SK-N-SH treated with all-trans-retinoic acid at 6 μM for 48 hours (cell line): ENCODE measurements at regions not wholly inside any gene's neighbourhood (a gene's known extent, or its start where the extent isn't known, plus 50 kb on each side); places are given as distances from the start of the nearest gene placed in this dataset.

Source experiments
- ATAC-seq: fragments of 200-7000 bp; cut with Tn5 transposase; 3 replicates; pipeline ENCODE4 v1.9.1; 2020; ENCODE audit warnings: mild to moderate bottlenecking, moderate library complexity
- ARNTL ChIP-seq: fragments of 450-650 bp; formaldehyde crosslinking; IDR thresholded peaks from 2 replicates; pipeline ENCODE4 v1.5.0; 2020; ENCODE audit warnings: low read depth, mild to moderate bottlenecking, moderate library complexity, borderline replicate concordance
- CREB5 ChIP-seq: fragments of 250-450 bp; sonication (Bioruptor Pico); IDR thresholded peaks from 2 replicates; pipeline ENCODE4 v1.5.1; 2020; ENCODE audit warnings: low read depth, mild to moderate bottlenecking, moderate library complexity
- CSRNP3 ChIP-seq: fragments of 250-450 bp; sonication (Bioruptor Pico); IDR thresholded peaks from 2 replicates; pipeline ENCODE4 v1.5.1; 2021; ENCODE audit warnings: mild to moderate bottlenecking, moderate library complexity
- GLIS3 ChIP-seq: fragments of 250-450 bp; sonication (Bioruptor Pico); IDR thresholded peaks from 2 replicates; pipeline ENCODE4 v1.5.0; 2020; ENCODE audit warnings: mild to moderate bottlenecking, moderate library complexity
- ISL1 ChIP-seq: fragments of 250-450 bp; sonication (Bioruptor Pico); IDR thresholded peaks from 2 replicates; pipeline ENCODE4 v2.1.2; 2022; ENCODE audit warnings: mild to moderate bottlenecking, moderate library complexity
- PATZ1 ChIP-seq: fragments of 250-450 bp; sonication (Bioruptor Pico); IDR thresholded peaks from 2 replicates; pipeline ENCODE4 v1.8.0; 2020; ENCODE audit warnings: mild to moderate bottlenecking, moderate library complexity, borderline replicate concordance
- PPARA ChIP-seq: fragments of 250-450 bp; sonication (Bioruptor Pico); IDR thresholded peaks from 2 replicates; pipeline ENCODE4 v1.5.0; 2020; ENCODE audit warnings: mild to moderate bottlenecking, borderline replicate concordance
- RARB ChIP-seq: fragments of 250-450 bp; sonication (Bioruptor Pico); IDR thresholded peaks from 2 replicates; pipeline ENCODE4 v1.8.0; 2021; ENCODE audit warnings: mild to moderate bottlenecking, moderate library complexity
- TCF4 ChIP-seq: fragments of 250-450 bp; sonication (Bioruptor Pico); IDR thresholded peaks from 2 replicates; pipeline ENCODE4 v1.8.0; 2021; ENCODE audit warnings: mild to moderate bottlenecking, moderate library complexity, borderline replicate concordance
- TOX ChIP-seq: fragments of 250-450 bp; sonication (Bioruptor Pico); IDR thresholded peaks from 2 replicates; pipeline ENCODE4 v1.8.0; 2021; ENCODE audit warnings: mild to moderate bottlenecking, moderate library complexity, borderline replicate concordance
- TSHZ2 ChIP-seq: fragments of 250-450 bp; sonication (Bioruptor Pico); IDR thresholded peaks from 2 replicates; pipeline ENCODE4 v1.5.0; 2020; ENCODE audit warnings: mild to moderate bottlenecking, moderate library complexity
- ZC3H10 ChIP-seq: fragments of 250-450 bp; sonication (Bioruptor Pico); IDR thresholded peaks from 2 replicates; pipeline ENCODE4 v1.5.1; 2021; ENCODE audit warnings: mild to moderate bottlenecking, moderate library complexity
- ZFP3 ChIP-seq: fragments of 250-450 bp; sonication (Bioruptor Pico); IDR thresholded peaks from 2 replicates; pipeline ENCODE4 v1.5.0; 2020; ENCODE audit warnings: mild to moderate bottlenecking, moderate library complexity
- ZFP30 ChIP-seq: fragments of 450-650 bp; formaldehyde crosslinking; IDR thresholded peaks from 2 replicates; pipeline ENCODE4 v1.5.0; 2022; ENCODE audit warnings: mild to moderate bottlenecking, moderate library complexity
- ZNF565 ChIP-seq: fragments of 450-650 bp; formaldehyde crosslinking; conservative IDR thresholded peaks from 2 replicates; pipeline ENCODE4 v1.5.0; 2020; ENCODE audit warnings: low read depth, mild to moderate bottlenecking, moderate library complexity
- ZNF8 ChIP-seq: fragments of 450-650 bp; formaldehyde crosslinking; IDR thresholded peaks from 2 replicates; pipeline ENCODE4 v1.5.0; 2020; ENCODE audit warnings: mild to moderate bottlenecking, moderate library complexity

- ATAC-seq = no peak
- TF ChIP-seq ZNF565 (CRISPR knock-in tag) (no peak), GLIS3 (CRISPR knock-in tag) (no peak), CREB5 (CRISPR knock-in tag) (no peak), PPARA (no peak), TOX (CRISPR knock-in tag) (no peak), ZC3H10 (CRISPR knock-in tag) (no peak), PATZ1 (CRISPR knock-in tag) (no peak), ZFP30 (CRISPR knock-in tag) (no peak), ARNTL (CRISPR knock-in tag) (no peak)
- TF ChIP-seq, all 23 proteins: peak for 0
Observed at GRCh38 chr3:59149166-59149565, 99.3 kb upstream of the CFAP20DC start.

- peak; percentile 71 for ATAC-seq
- TF ChIP-seq PPARA = no peak
- no peak for TF ChIP-seq CSRNP3
- TF ChIP-seq TOX (CRISPR knock-in tag) = no peak
- no peak for TF ChIP-seq ARNTL (CRISPR knock-in tag)
- TF ChIP-seq TCF4 (CRISPR knock-in tag) = no peak
- TF ChIP-seq RARB (CRISPR knock-in tag) = no peak
- TF ChIP-seq PATZ1 (CRISPR knock-in tag) = no peak
- no peak for TF ChIP-seq ZC3H10 (CRISPR knock-in tag)
- TF ChIP-seq, all 23 proteins: peak for 0
Observed at GRCh38 chr3:59143447-59143846, 93.6 kb upstream of the CFAP20DC start.

GRCh38 chr3:59142556-59142955 is 92.7 kb upstream of the CFAP20DC start:
- peak; percentile 60 for ATAC-seq
- TF ChIP-seq PATZ1 (CRISPR knock-in tag) = no peak
- TF ChIP-seq TOX (CRISPR knock-in tag) = no peak
- TF ChIP-seq ZC3H10 (CRISPR knock-in tag) = no peak
- TF ChIP-seq ISL1 (CRISPR knock-in tag) = peak; percentile 43
- no peak for TF ChIP-seq ZFP3 (CRISPR knock-in tag)
- TF ChIP-seq ZNF8 (CRISPR knock-in tag) = no peak
- TF ChIP-seq CREB5 (CRISPR knock-in tag) = no peak
- TF ChIP-seq, all 23 proteins: peak for 1

GRCh38 chr3:59138966-59139365 is 89.1 kb upstream of the CFAP20DC start:
- no peak for ATAC-seq
- no peak for TF ChIP-seq TSHZ2 (CRISPR knock-in tag)
- no peak for TF ChIP-seq PPARA
- TF ChIP-seq ARNTL (CRISPR knock-in tag) = no peak
- no peak for TF ChIP-seq ZFP30 (CRISPR knock-in tag)
- TF ChIP-seq ZFP3 (CRISPR knock-in tag) = no peak
- no peak for TF ChIP-seq PATZ1 (CRISPR knock-in tag)
- TF ChIP-seq ZNF8 (CRISPR knock-in tag) = no peak
- TF ChIP-seq ISL1 (CRISPR knock-in tag) = no peak
- no peak for TF ChIP-seq ZC3H10 (CRISPR knock-in tag)
- no peak for TF ChIP-seq CREB5 (CRISPR knock-in tag)
